ENCODE measurements at regions not wholly inside any gene's neighbourhood (a gene's known extent, or its start where the extent isn't known, plus 50 kb on each side); places are given as distances from the start of the nearest gene placed in this dataset.

GRCh38 chr12:114245555-114245954 is 160.4 kb downstream of the TBX5 start:
- TF ChIP-seq POLR2A (IDR thresholded peaks at IDR 0.05; ENCODE audit: low read length) (no peak), GATA1 (IDR thresholded peaks at IDR 0.05; ENCODE audit: low read depth, low read length) (no peak)
